Activated naive CD8-positive, alpha-beta T cell (primary cell): ENCODE measurements at regions not wholly inside any gene's neighbourhood (a gene's known extent, or its start where the extent isn't known, plus 50 kb on each side); places are given as distances from the start of the nearest gene placed in this dataset.
"Not testable (repeated sequence)": the region's sequence is repeated elsewhere in the genome, so short reads cannot be mapped to it uniquely, and the experiment has no call there.

Experiments
- H3K27ac Mint-ChIP-seq: one replicate; pipeline ENCODE4 v1.8.0; 2021; ENCODE audit warnings: mixed read lengths
- H3K27me3 Mint-ChIP-seq: one replicate; pipeline ENCODE4 v1.8.0; 2021; ENCODE audit warnings: mixed read lengths
- H3K36me3 Mint-ChIP-seq: one replicate; pipeline ENCODE4 v1.8.0; 2021; ENCODE audit warnings: mixed read lengths
- H3K4me1 Mint-ChIP-seq: one replicate; pipeline ENCODE4 v1.8.0; 2021; ENCODE audit warnings: low read depth, mixed read lengths
- H3K4me3 Mint-ChIP-seq: one replicate; pipeline ENCODE4 v1.8.0; 2021; ENCODE audit warnings: mild to moderate bottlenecking, mixed read lengths
- H3K9me3 Mint-ChIP-seq: one replicate; pipeline ENCODE4 v1.8.0; 2021; ENCODE audit warnings: low read depth, mixed read lengths

DNA sequence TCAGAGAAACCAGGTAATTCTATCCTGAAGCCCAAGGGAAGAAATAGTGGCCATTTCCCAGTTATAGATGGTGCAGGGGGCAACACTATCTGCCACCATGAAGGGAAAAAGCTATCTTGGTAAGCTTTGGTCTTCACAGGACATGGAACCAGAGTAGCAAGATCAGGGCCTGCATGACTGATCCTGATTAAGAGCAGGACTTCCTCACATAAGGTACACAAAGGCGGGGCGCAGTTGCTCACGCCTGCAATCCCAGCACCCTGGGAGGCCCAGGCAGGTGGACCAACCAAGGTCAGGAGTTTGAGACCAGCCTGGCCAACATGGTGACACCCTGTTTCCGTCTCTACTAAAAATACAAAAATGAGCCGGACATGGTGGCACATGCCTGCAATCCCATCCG, 148.4 kb upstream of the USP9X start:
- Mint-ChIP-seq H3K9me3 (no peaks in the 10 kb centered on the region), H3K4me3 (no peak overlapping the region), H3K27me3 (no peaks in the 10 kb centered on the region), H3K4me1 (peaks cover 20% of the 10 kb centered on the region), H3K27ac (no peak overlapping the region), H3K36me3 (no peaks in the 10 kb centered on the region)

DNA sequence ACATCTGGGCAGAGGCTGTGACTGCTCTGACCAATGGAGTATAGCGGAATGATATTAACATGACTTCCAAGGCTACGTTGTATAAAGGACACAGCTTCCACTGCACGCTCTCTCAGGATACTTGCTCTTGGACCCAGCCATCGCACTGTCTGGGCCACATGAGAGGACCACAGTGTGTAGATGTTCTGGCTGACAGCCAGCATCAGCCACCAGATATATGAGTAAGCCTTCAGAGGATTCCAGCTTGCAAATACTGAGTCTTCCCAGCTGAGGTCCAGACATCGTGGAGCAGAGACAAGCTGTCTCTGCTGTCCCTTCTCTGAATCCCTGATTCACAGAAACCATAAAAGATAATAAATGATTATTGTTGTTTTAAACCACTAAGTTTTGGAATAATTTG, 146.8 kb upstream of the USP9X start:
- no peak overlapping the region for H3K27ac Mint-ChIP-seq
- no peaks in the 10 kb centered on the region for H3K36me3 Mint-ChIP-seq
- H3K9me3 Mint-ChIP-seq = no peaks in the 10 kb centered on the region
- H3K4me1 Mint-ChIP-seq = peaks cover 8% of the 10 kb centered on the region
- H3K27me3 Mint-ChIP-seq = no peaks in the 10 kb centered on the region
- no peak overlapping the region for H3K4me3 Mint-ChIP-seq

DNA sequence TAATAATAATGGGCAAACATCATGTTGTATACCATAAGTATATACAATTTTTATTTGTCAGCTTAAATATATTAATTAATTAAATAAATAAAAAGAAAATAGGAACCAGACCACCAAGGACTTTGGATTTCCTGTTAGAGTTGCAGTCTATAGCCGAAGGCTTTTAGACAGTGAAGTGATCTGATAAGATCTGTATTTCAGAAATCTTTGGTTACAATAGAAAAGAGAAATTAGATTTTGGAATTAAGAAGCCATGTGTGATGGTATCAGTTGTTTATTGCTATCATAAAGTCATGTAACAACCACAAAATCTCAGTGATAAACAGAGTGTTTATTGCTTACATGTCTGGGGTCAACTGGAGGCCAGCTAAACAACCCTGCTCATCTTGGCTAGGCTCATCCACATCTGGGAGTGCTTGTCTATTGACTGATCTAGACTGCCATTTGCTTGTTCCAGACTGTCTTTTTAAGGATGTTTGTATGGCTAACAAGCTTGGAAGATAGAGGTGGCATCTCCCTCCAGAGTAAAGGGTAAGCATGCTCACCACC, 142.1 kb upstream of the USP9X start:
- H3K27ac Mint-ChIP-seq = no peak overlapping the region
- H3K4me3 Mint-ChIP-seq = no peak overlapping the region
- no peaks in the 10 kb centered on the region for H3K4me1 Mint-ChIP-seq
- no peaks in the 10 kb centered on the region for H3K36me3 Mint-ChIP-seq
- H3K27me3 Mint-ChIP-seq = no peaks in the 10 kb centered on the region
- H3K9me3 Mint-ChIP-seq = no peaks in the 10 kb centered on the region

- peaks cover 6% of the 10 kb centered on the region for H3K9me3 Mint-ChIP-seq
- H3K4me3 Mint-ChIP-seq = no peak overlapping the region
- H3K27ac Mint-ChIP-seq = no peak overlapping the region
- H3K4me1 Mint-ChIP-seq = no peaks in the 10 kb centered on the region
- no peaks in the 10 kb centered on the region for H3K36me3 Mint-ChIP-seq
- no peaks in the 10 kb centered on the region for H3K27me3 Mint-ChIP-seq
These were observed 139.9 kb upstream of the USP9X start for GRCh38 chrX:40945361-40945713.

DNA sequence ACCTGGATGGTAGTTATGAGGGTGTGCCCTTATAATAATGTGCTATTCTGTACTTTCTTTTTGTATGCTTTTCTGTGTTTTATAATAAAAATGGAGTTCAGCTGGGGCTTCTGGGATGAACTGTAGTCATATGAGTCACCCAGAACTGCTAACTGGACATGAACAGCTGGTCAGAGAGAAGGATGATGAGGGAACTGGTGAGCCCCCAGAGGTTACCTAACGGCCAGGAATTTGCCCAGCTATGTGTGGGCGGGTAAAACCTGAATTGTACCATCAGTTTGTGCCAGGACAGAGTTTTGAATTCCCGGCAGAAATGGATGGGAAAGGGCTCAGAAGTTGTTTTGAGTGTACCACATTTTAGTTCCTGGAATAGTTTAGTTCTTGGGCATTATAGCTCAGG, 138.0 kb upstream of the USP9X start:
- Mint-ChIP-seq H3K4me3 (no peak overlapping the region), H3K27me3 (no peaks in the 10 kb centered on the region), H3K27ac (no peak overlapping the region), H3K4me1 (peaks cover 9% of the 10 kb centered on the region), H3K36me3 (peaks cover 4% of the 10 kb centered on the region), H3K9me3 (peaks cover 6% of the 10 kb centered on the region)

DNA sequence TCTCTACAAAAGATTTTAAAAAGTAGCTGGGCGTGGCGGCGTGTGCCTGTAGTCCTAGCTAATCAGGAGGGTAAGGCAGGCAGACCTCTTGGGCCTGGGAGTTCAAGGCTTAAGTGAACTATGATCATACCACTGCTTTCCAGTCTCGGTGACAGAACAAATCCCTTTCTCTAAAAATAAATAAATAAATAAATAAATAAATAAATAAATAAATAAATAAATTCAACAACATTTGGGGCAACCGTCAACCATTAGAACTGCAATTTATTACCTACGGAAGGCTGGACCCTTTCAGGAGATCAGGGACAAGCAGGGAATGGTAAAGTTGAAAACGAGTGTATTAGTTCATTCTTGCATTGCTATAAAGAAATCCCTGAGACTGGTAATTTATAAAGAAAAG, 136.2 kb upstream of the USP9X start:
- H3K36me3 Mint-ChIP-seq = peaks cover 4% of the 10 kb centered on the region
- H3K27ac Mint-ChIP-seq = no peak overlapping the region
- H3K27me3 Mint-ChIP-seq = no peaks in the 10 kb centered on the region
- peaks cover 21% of the 10 kb centered on the region for H3K4me1 Mint-ChIP-seq
- no peak overlapping the region for H3K4me3 Mint-ChIP-seq
- H3K9me3 Mint-ChIP-seq = peaks cover 6% of the 10 kb centered on the region

DNA sequence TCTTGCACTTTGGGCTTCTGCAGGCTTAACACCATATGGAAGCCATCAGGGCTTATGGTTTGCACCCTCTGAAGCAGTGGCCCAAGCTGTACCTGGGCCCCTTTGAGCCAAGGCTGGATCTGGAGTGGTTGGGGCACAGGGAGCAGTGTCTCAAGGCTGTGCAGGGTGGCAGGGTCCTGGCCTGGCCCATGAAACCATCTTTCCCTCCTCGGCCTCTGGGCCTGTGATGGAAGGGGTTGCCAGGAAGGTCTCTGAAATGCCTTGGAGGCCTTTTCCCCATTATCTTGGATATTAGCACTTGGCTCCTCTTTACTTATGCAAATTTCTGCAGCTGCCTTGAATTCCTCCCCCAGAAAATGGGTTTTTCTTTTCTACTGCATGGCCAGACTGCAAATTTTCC, 134.7 kb upstream of the USP9X start:
- Mint-ChIP-seq H3K9me3 (peaks cover 6% of the 10 kb centered on the region), H3K36me3 (peaks cover 4% of the 10 kb centered on the region), H3K4me1 (peaks cover 21% of the 10 kb centered on the region), H3K27me3 (no peaks in the 10 kb centered on the region), H3K4me3 (no peak overlapping the region), H3K27ac (no peak overlapping the region)

GRCh38 chrX:40951407-40951806, 133.8 kb upstream of the USP9X start:
- not testable (repeated sequence) for H3K27me3 Mint-ChIP-seq, H3K9me3 Mint-ChIP-seq, H3K36me3 Mint-ChIP-seq, H3K4me3 Mint-ChIP-seq
- Mint-ChIP-seq H3K4me1 (peaks cover 21% of the 10 kb centered on the region), H3K27ac (peak overlapping the region; percentile 58)

DNA sequence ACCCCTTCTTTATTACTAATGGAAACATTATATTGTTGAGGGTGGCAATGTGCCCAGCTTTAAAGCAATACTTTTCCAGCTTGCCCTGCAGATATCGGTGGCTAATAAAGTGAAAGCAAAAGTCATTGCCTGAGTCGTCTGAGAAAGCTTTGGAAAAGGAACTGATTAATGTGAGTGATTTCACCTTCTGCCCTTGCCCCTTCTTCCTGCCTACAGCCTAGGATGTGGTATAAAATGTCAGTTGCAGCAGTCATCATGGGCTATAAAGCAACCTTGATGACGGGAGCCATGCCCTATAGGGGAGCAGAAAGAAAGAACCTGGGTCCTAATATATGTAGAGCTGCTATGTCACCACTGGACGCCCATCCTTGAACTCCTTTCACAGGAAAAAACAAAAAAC, 132.4 kb upstream of the USP9X start:
- H3K27me3 Mint-ChIP-seq = no peaks in the 10 kb centered on the region
- peaks cover 4% of the 10 kb centered on the region for H3K36me3 Mint-ChIP-seq
- H3K4me3 Mint-ChIP-seq = peak overlapping the region; percentile 58
- peaks cover 21% of the 10 kb centered on the region for H3K4me1 Mint-ChIP-seq
- no peak overlapping the region for H3K27ac Mint-ChIP-seq
- H3K9me3 Mint-ChIP-seq = peaks cover 6% of the 10 kb centered on the region

DNA sequence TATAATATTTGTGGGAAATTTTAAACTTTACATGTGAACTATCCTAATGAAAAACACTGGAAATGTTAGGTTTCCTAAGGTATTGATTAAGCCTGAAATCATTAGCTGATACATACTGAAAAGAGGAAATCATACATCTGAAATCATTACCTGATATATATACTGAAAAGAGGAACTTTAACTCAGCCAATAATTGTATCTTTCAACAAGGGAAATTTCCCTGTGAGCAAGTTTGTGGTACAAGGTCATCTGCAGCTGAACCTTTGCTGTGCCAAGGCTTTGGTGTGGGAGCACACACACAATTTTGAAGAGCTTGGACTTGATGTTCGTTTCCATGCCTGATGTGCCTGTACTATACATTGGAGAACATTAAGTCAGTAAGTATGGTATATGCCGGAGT, 131.9 kb upstream of the USP9X start:
- Mint-ChIP-seq H3K27ac (no peak overlapping the region), H3K9me3 (peaks cover 4% of the 10 kb centered on the region), H3K4me3 (no peak overlapping the region), H3K4me1 (peaks cover 21% of the 10 kb centered on the region), H3K27me3 (no peaks in the 10 kb centered on the region), H3K36me3 (peaks cover 4% of the 10 kb centered on the region)

DNA sequence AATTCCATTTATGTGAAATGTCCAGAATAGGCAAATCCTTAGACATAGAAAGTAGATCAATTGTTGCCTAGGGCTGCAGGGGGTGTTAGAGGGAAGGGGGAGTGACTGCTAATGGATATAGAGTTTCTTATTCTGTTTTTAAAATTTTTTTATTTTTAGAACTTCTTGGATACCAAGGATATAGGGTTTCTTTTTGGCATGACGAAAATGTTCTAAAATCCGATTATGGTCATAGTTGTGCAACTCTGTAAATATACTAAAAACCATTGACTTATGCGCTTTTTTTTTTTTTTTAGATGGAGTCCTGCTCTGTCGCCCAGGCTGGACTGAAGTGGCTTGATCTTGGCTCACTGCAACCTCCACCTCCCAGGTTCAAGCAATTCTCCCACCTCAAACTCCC, 125.2 kb upstream of the USP9X start:
- Mint-ChIP-seq H3K36me3 (no peaks in the 10 kb centered on the region), H3K27ac (no peak overlapping the region), H3K9me3 (no peaks in the 10 kb centered on the region), H3K27me3 (no peaks in the 10 kb centered on the region), H3K4me1 (peaks cover 5% of the 10 kb centered on the region), H3K4me3 (no peak overlapping the region)

DNA sequence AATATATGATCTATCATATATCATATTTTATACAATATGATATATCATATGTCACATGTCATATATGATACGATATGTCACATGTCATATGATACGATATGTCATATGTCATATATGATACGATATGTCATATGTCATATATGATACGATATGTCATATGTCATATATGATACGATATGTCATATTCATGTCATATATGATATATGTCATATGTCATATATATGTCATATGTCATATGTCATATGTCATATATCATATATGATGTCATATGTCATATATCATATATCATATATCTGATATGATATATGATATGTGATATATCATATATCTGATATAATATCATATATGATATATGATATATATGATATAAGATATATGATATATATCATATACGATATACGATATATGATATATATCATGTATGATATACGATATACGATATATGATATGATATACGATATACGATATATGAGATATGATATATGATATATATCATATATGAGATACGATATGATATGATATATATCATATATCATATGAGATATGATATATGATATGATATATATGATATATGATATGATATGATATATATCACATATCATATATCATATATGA, 122.3 kb upstream of the USP9X start:
- Mint-ChIP-seq H3K4me3 (no peak overlapping the region), H3K27ac (no peak overlapping the region), H3K4me1 (peaks cover 5% of the 10 kb centered on the region), H3K27me3 (no peaks in the 10 kb centered on the region), H3K36me3 (no peaks in the 10 kb centered on the region), H3K9me3 (no peaks in the 10 kb centered on the region)

- Mint-ChIP-seq H3K9me3 (no peaks in the 10 kb centered on the region), H3K27me3 (no peaks in the 10 kb centered on the region), H3K4me1 (peaks cover 5% of the 10 kb centered on the region), H3K27ac (no peak overlapping the region), H3K36me3 (no peaks in the 10 kb centered on the region), H3K4me3 (no peak overlapping the region)
These were observed 121.2 kb upstream of the USP9X start for GRCh38 chrX:40964008-40964407.

- Mint-ChIP-seq H3K9me3 (no peaks in the 10 kb centered on the region), H3K27me3 (no peaks in the 10 kb centered on the region), H3K27ac (no peak overlapping the region), H3K4me1 (peaks cover 5% of the 10 kb centered on the region), H3K36me3 (no peaks in the 10 kb centered on the region), H3K4me3 (no peak overlapping the region)
These were observed 120.3 kb upstream of the USP9X start for GRCh38 chrX:40964633-40965586.

- H3K9me3 Mint-ChIP-seq = no peaks in the 10 kb centered on the region
- H3K4me1 Mint-ChIP-seq = peaks cover 2% of the 10 kb centered on the region
- no peak overlapping the region for H3K4me3 Mint-ChIP-seq
- H3K27me3 Mint-ChIP-seq = no peaks in the 10 kb centered on the region
- H3K27ac Mint-ChIP-seq = no peak overlapping the region
- H3K36me3 Mint-ChIP-seq = no peaks in the 10 kb centered on the region
These were observed 118.9 kb upstream of the USP9X start for GRCh38 chrX:40966213-40966820.
